Motor neuron (in vitro differentiated cells): ENCODE measurements at regions not wholly inside any gene's neighbourhood (a gene's known extent, or its start where the extent isn't known, plus 50 kb on each side); places are given as distances from the start of the nearest gene placed in this dataset.

Source experiments
- ATAC-seq, 8 experiments: fragments of 200-7000 bp; cut with Tn5 transposase; replicated peaks in 6 of 8; 2 replicates each; pipeline ENCODE4 v1.8.0; 2021; ENCODE audit warnings: mild to moderate bottlenecking in 8 of 8, moderate library complexity in 8 of 8
- H3K27ac ChIP-seq, 2 donors: fragments of 250-450 bp; sonication (Bioruptor Pico); 2 replicates each; pipeline ENCODE4 v1.9.0; 2021; ENCODE audit warnings: antibody characterized with exemption in 2 of 2, mild to moderate bottlenecking in 2 of 2, moderate library complexity in 1 of 2
- H3K4me1 ChIP-seq, 2 donors: fragments of 250-450 bp; sonication (Bioruptor Pico); replicated peaks in 1 of 2; 2 replicates each; pipeline ENCODE4 v1.6.1; 2021; ENCODE audit warnings: antibody characterized with exemption in 2 of 2, mild to moderate bottlenecking in 2 of 2, moderate library complexity in 1 of 2
- H3K4me3 ChIP-seq, 5 donors: fragments of 250-450 bp; sonication (Bioruptor Pico); 2 replicates each; pipeline ENCODE4 v1.9.0; 2021; ENCODE audit warnings: antibody characterized with exemption in 5 of 5, mild to moderate bottlenecking in 5 of 5, moderate library complexity in 4 of 5
- WGBS, 10 experiments: fragments of 450-650 bp; shearing (Covaris generic); methylation state at CpG; one replicate each; pipeline ENCODE4 v1.0.0; 2022; 5-methylcytosine and 5-hydroxymethylcytosine counted together
- in situ Hi-C, 9 experiments: fragments of 400-800 bp; cut with MboI; loops; one replicate each; pipeline ENCODE4 v1.15.0; 2021; ENCODE audit warnings: low sequenced_read_pairs in 9 of 9, low pct_unique_long_range_greater_than_20kb in 2 of 9; ENCODE audit not compliant: unreplicated experiment in 9 of 9

GRCh38 chr5:166178411-166179080 is 2112.9 kb upstream of the WWC1 start:
- 0 to 92% (median 53%) methylated on average over 2 to 7 of the region's 8 CpGs for WGBS, 10 experiments
- H3K27ac ChIP-seq: no peak overlapping the region
- in situ Hi-C loops: no loop called here
- peaks cover 0 to 14% of the 10 kb centered on the region in 2 donors for H3K4me1 ChIP-seq
- ATAC-seq: peak in 5 of 8 experiments; percentile 21 to 93 (median 58)
- H3K4me3 ChIP-seq: no peak overlapping the region

GRCh38 chr5:166185185-166185584 is 2106.3 kb upstream of the WWC1 start:
- Histone ChIP-seq H3K27ac (no peak overlapping the region), H3K4me1 (peaks cover 4 to 10% of the 10 kb centered on the region in 2 donors), H3K4me3 (no peak overlapping the region)
- in situ Hi-C loops: no loop called here
- ATAC-seq: peak in 5 of 8 experiments; percentile 54 to 81 (median 73)
- WGBS, 10 experiments: 0 to 100% (median 55%) methylated on average over 1 to 10 of the region's 10 CpGs

- WGBS, 10 experiments: 17 to 97% (median 78%) methylated on average over 2 to 6 of the region's 7 CpGs
- Histone ChIP-seq H3K4me3 (no peak overlapping the region), H3K4me1 (peaks cover 4 to 10% of the 10 kb centered on the region in 2 donors), H3K27ac (no peak overlapping the region)
- ATAC-seq: no peak
- in situ Hi-C loops: no loop called here
Measured at GRCh38 chr5:166188501-166189325, 2102.7 kb upstream of the WWC1 start.

GRCh38 chr5:166192696-166193095 is 2098.7 kb upstream of the WWC1 start:
- 0 to 100% (median 54%) methylated on average over 1 to 3 of the region's 3 CpGs for WGBS, 10 experiments
- no peaks in the 10 kb centered on the region for H3K4me1 ChIP-seq
- no peak for ATAC-seq
- no peak overlapping the region for H3K27ac ChIP-seq
- in situ Hi-C loops: no loop called here
- no peak overlapping the region for H3K4me3 ChIP-seq

- in situ Hi-C loops: no loop called here
- WGBS, 10 experiments: 25 to 100% (median 90%) methylated on average over 1 to 3 of the region's 3 CpGs; no CpG with 5 or more reads in 3 of the 10 experiments
- Histone ChIP-seq H3K4me1 (no peaks in the 10 kb centered on the region), H3K4me3 (no peak overlapping the region), H3K27ac (no peak overlapping the region)
- no peak for ATAC-seq
Measured at GRCh38 chr5:166195981-166196380, 2095.5 kb upstream of the WWC1 start.

- in situ Hi-C loops: no loop called here
- no peak for ATAC-seq
- Histone ChIP-seq H3K4me1 (no peaks in the 10 kb centered on the region), H3K4me3 (no peak overlapping the region), H3K27ac (no peak overlapping the region)
- 0 to 100% (median 95%) methylated on average over 1 to 2 of the region's 2 CpGs for WGBS, 10 experiments
Measured at GRCh38 chr5:166200532-166200931, 2090.9 kb upstream of the WWC1 start.

- no peaks in the 10 kb centered on the region for H3K4me1 ChIP-seq
- H3K27ac ChIP-seq: no peak overlapping the region
- in situ Hi-C loops: no loop called here
- ATAC-seq: no peak
- H3K4me3 ChIP-seq: no peak overlapping the region
- WGBS, 10 experiments: 8 to 100% (median 84%) methylated on average over 2 to 3 of the region's 3 CpGs
Measured at GRCh38 chr5:166211640-166212039, 2079.8 kb upstream of the WWC1 start.

GRCh38 chr5:166236327-166236726 is 2055.1 kb upstream of the WWC1 start:
- ATAC-seq: no peak
- WGBS, 10 experiments: 0 to 100% (median 48%) methylated on average over 1 of the region's 1 CpG; no CpG with 5 or more reads in 2 of the 10 experiments
- Histone ChIP-seq H3K4me3 (no peak overlapping the region), H3K27ac (no peak overlapping the region), H3K4me1 (no peaks in the 10 kb centered on the region)
- in situ Hi-C loops: no loop called here

GRCh38 chr5:166240705-166241104 is 2050.7 kb upstream of the WWC1 start:
- no peak overlapping the region for H3K4me3 ChIP-seq
- no peaks in the 10 kb centered on the region for H3K4me1 ChIP-seq
- no peak for ATAC-seq
- H3K27ac ChIP-seq: no peak overlapping the region
- WGBS, 10 experiments: 0 to 100% (median 89%) methylated on average over 1 to 2 of the region's 2 CpGs; no CpG with 5 or more reads in 1 of the 10 experiments
- in situ Hi-C loops: no loop called here

- no peak for ATAC-seq
- Histone ChIP-seq H3K4me1 (no peaks in the 10 kb centered on the region), H3K27ac (no peak overlapping the region), H3K4me3 (no peak overlapping the region)
- WGBS, 10 experiments: 6 to 95% (median 80%) methylated on average over 1 to 2 of the region's 2 CpGs; no CpG with 5 or more reads in 1 of the 10 experiments
- in situ Hi-C loops: no loop called here
Measured at GRCh38 chr5:166245556-166245955, 2045.9 kb upstream of the WWC1 start.

GRCh38 chr5:166251786-166252185 is 2039.7 kb upstream of the WWC1 start:
- H3K27ac ChIP-seq: no peak overlapping the region
- in situ Hi-C loops: no loop called here
- no peak for ATAC-seq
- H3K4me1 ChIP-seq: no peaks in the 10 kb centered on the region
- H3K4me3 ChIP-seq: no peak overlapping the region
- 17 to 100% (median 78%) methylated on average over 2 to 4 of the region's 4 CpGs for WGBS, 10 experiments

GRCh38 chr5:166257661-166258060 is 2033.8 kb upstream of the WWC1 start:
- ATAC-seq: no peak
- 17 to 100% (median 94%) methylated on average over 1 to 4 of the region's 4 CpGs for WGBS, 10 experiments
- Histone ChIP-seq H3K27ac (no peak overlapping the region), H3K4me1 (no peaks in the 10 kb centered on the region), H3K4me3 (no peak overlapping the region)
- in situ Hi-C loops: no loop called here

- ATAC-seq: no peak
- in situ Hi-C loops: no loop called here
- 33 to 100% (median 80%) methylated on average over 1 to 3 of the region's 3 CpGs; no CpG with 5 or more reads in 2 of the 10 experiments for WGBS, 10 experiments
Measured at GRCh38 chr5:166262395-166262794, 2029.0 kb upstream of the WWC1 start.

More at GRCh38 chr5:166262395-166262794, 2029.0 kb upstream of the WWC1 start:
- no peaks in the 10 kb centered on the region for H3K4me1 ChIP-seq
- H3K4me3 ChIP-seq: no peak overlapping the region
- H3K27ac ChIP-seq: no peak overlapping the region
